Stimulated activated CD8-positive, alpha-beta memory T cell treated with anti-CD3 and anti-CD28 coated beads, Interleukin-7, amount 100 ng/mL, for 1 hour (primary cell): ENCODE measurements at regions not wholly inside any gene's neighbourhood (a gene's known extent, or its start where the extent isn't known, plus 50 kb on each side); places are given as distances from the start of the nearest gene placed in this dataset.
"Not testable (repeated sequence)": the region's sequence is repeated elsewhere in the genome, so short reads cannot be mapped to it uniquely, and the experiment has no call there.

Experiments used
- DNase-seq, 2 donors: peaks; one replicate each; pipeline ENCODE4 v3.0.0-alpha.2; 2020; ENCODE audit warnings: low read depth in 2 of 2

DNA sequence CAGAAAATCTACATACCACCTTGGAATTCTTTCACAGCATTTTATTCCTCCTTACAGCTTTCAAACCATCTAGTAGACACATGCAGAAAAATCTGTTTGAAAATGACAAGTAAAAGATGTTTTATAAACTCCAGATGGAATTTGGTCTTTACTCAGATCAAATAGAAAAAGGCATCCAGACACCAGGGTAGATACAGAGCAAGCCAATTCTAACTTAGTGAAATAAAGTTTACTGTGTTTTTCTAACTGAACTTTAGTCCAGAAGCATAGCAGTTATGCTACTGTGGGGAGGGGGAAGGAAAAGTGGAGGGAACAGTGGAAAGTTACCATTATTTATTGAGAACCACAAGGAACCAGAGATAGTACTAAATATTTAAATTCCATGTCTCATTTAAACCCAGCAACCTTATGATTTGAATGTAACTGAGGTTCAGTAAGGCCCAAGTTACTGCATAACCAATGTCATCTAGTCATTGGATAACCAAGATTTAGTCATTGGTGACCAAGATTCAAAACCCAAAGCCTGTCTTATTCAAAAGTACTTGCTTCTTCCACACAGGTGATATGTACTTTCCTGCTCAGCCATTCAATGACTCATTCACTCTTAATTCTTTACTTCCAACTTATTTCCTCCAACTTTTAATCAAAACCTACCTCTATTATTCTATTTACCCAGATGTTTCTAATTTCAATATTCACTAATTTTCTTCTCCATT lies 57.7 kb downstream of the RAD51AP2 start:
- DNase-seq: no peak

DNA sequence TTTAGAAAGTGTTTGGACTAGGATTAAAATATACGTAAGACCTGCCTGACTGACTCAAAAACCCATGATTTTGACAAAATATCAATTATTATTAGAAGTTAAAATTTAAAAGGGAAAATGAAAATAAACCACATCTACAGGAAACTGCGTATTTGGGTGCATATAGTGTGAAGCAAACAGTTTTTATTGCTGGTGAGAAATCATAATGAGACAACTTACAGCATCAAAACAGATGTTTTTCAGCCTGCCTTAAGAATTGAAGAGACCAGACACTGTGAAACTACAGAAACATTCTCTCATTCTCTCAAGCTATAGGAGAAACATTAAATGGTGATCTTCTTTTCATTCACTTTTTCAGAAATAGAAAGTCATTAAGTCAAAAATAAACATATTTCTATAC lies 62.9 kb downstream of the RAD51AP2 start:
- no peak for DNase-seq

DNA sequence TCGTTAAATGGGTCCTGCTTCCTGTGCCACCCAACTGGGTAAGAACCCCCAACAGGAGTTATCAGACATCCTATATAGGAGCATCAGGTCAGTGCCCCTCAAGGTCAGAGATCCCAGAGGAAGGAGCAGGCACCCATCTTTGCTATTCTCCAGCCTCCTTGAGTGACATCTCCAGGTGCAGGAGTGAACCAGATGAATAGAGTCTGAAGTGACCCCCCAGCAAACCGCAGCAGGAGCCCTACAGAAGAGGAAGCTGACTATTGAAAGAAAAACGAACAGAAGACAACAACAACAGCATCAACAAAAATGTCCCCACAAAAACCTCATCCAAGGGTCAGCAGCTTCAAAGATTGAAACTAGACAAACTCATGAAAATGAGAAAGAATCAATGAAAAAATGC lies 72.0 kb downstream of the RAD51AP2 start:
- not testable (repeated sequence) for DNase-seq

DNA sequence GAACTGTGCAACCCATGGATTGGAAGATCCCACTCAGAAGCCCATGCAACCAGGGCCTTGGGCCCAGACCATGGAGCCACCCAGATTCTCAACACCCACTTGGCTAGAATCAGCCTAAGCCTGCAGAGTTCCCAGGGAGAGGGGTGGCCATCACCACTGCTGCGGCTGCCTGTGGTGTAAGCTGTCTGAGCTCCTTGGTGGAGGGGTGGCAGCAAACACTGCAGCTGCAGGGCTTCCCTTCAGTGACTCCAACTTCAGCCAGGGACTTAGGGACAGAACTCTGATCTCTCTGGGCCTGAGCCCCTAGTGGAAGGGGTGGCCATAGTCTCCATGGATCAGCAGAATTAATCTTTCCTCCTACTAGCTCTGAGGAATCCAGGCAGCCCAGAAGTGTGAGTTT lies 72.5 kb downstream of the RAD51AP2 start:
- no peak for DNase-seq

DNA sequence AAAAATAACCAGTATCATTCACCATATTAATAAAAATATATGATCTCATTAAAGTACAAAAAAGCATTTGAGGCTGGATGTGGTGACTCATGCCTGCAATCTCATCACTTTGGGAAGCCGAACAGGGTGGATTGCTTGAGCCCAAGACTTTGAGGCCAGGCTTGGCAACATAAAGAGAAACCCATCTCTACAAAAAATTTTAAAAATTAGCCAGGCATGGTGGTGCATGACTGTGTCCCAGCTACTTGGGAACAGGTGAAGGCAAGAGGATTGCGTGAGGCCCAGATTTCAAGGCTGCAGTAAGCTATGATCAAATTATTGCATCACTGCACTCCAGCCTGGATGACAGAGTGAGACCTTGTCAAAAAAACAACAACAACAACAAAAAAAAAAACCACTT lies 75.9 kb downstream of the RAD51AP2 start:
- no peak for DNase-seq

DNA sequence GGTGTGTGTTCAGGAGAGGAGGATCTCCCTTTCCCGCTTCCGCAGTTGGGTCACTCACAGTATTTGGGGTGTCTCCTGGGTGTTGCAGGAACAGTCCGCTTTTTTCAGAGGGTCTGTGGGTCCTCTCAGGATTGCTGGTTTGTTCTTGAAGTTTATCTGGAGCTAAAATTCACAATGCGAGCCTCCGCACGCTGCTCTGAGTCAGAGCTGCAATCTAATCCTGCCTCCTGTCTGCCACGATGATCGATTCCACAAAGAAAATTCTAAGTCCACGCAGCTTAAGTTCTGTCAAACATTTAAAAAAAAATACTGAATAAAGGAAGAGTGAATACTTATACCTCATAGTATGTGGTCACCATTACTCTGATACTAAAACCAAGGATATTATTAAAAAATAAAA lies 76.5 kb downstream of the RAD51AP2 start:
- no peak for DNase-seq

DNA sequence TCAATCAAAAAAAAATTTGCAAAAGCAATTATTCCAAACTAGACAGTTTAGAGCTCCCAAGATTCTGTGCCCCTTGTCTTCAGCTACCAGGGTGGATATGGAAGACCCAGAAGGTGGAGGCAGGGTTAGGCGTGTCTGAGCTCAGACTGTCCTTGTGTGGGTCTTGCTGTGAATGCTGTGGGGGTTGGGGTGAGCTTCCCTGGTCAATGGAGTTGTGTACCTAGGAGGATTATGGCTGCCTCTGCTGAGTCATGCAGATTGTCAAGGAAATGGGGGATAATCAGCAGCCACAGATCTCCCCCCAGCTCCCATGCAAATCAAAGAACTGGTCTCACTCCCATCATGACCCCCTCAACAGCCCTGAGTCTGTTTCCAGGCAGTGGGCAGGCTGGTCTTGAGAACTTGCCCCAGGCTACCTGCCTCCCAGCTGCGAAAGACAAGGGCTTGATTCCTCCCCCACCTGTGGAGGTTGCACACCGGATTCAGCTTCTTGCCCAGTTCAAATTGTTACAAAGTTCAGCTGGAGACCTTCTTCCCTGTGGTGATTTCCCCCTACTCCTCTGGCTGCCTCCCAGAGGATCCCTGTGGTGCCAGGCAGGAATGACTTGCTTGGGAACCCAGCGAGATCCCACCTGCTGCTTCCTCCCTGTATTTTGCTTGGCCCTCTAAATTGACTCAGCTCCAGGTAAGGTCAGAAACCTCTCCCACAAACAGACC lies 77.0 kb downstream of the RAD51AP2 start:
- DNase-seq: no peak

DNA sequence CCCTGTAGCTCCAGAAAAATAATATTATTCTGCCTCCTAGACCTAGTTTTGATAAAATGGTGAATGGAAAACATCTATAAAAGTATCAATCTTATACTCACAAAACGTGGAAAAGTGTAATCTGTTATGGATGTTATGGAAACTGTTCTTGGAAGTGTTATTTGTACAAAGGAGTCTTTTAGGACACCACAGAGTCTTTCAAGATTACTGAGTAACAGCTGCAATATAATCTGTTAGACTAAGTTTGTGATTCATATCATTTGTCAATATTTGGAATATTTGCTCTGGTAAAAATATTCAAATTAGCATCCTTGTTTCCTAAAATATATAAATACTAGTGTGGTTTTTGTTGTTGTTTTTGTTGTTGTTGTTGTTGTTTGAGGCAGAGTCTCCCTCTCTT lies 87.9 kb downstream of the RAD51AP2 start:
- no peak for DNase-seq

DNA sequence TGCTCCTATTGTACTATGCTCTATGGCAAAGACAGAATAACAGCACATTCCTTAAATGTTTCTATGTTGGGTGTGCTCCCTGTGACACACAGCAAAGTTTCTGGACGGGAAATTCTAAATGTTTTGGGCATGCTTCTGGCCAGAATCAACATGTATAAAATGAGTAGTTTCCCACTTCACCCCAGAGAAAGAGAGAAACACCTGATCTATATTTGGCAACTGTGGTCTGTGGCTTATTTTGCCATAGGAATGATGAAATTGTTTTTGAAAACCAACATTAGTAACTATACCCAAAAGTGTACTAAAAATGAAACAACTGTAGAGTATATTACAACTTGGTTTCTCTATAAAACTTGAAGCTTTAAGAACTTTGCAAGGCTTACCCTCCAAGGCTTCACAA lies 89.1 kb downstream of the RAD51AP2 start:
- DNase-seq: no peak

DNA sequence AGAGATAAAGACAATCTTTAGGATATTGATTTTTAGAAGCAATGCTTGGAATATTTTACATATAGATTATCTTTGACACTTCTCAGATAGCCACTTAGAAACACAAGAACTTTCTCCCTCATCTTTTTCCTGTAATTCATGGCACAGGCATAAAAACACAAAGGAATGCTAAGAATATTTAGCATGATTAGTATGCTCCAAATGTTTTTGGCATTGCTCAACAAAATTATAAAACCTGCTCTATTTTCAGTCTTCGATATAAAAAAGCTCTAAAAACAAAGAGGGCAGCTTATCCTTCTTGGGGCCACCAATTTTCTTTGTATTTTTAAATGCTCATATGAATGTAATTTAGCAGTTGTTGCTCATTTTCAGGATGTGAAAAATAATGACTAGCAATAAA lies 90.8 kb downstream of the RAD51AP2 start:
- DNase-seq: no peak

DNA sequence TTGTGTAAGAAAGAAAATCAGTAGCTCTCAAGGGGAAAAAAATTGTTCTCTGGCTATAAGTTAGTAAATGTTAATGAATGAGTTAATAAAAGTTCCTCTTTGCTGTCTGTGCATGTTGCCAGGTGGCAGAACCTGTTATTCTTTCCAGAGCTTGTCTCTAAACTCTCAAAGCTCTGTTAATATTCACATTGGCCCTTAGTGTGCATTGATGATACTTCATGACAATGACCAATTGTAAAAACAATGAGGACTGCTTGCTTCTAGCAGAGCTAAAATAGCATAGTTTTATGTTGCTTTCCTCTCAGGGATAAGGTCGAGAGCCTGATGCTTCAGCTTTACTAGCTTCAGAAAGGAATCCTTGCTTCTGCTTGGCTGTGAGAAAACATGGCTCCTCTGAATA lies 91.5 kb downstream of the RAD51AP2 start:
- DNase-seq: no peak

DNA sequence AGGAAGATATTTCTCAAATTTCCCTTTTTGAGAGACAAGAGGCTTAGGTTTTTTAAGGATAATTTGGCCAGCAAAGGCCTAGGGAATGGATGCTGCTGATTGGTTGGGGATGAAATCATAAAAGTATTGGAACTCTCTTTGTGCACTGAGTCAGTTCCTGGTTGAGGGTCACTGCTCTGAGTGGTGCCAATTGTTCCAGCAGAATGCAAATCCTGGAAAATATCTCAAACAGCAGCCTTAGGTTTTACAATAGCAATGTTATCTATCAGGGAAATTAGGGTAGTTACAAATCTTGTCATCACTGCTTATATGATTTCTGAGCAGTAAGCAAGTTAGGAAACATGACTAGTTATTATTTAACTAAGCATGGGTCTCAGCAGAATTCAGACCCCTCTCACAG lies 96.2 kb downstream of the RAD51AP2 start:
- no peak for DNase-seq

DNA sequence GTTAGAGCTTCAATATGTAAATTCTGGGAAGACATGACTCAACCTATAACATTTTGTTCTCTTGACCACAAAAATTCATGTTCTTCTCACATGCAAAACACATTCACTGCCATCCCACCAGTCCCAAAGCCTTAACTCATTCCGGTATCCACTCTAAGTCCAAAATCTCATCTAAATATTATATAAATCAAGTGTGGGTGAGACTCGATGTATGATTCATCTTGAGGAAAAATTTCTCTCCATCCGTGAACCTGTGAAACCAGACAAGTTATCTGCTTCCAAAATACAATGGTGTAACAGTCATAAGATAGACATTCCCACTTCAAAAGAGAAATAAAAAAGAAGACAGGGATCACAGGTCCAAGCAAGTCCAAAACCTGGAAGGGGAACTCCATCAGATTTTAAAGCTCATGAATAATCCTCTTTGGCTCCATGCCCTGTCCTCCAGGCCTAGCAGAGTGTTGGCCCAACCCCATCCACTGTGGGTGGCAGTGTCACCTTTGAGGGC lies 101.3 kb downstream of the RAD51AP2 start:
- no peak for DNase-seq

DNA sequence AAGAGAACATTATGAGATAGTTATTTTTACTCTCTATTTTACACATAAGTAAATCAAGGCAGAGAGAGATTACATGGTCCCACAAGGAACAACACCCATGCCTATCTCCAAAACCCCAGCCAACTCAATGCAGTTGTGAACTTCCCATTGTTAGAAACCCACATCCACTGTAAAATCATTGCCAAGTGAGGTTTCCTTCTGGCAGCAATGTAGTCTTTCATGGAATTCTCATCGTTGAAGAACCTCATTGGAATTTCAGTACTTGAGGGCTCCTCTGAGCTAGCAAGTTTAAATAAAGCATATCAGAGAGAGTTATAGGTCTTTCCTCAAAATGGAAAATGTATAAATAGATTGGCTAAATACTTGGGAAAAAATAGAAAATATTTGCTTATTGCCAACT lies 105.2 kb downstream of the RAD51AP2 start:
- no peak for DNase-seq

DNA sequence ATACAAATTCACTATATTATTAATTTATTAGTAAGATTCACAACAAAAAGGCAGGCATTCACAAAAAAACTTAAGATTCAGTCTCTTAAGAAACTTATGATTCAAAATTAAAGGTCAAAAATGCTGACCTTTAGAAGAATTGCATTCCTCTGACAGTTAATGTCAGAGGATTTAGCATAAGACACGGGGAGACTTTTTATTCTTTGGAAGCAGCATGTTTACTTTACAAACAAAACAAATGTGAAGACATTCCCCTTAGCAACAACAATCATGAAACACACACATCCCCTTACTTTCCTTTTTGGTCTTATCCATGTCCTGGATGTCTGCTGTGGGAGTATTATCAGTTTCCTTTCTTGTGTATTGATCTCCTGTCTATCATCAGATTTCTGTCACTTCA lies 117.1 kb downstream of the RAD51AP2 start:
- no peak for DNase-seq

DNA sequence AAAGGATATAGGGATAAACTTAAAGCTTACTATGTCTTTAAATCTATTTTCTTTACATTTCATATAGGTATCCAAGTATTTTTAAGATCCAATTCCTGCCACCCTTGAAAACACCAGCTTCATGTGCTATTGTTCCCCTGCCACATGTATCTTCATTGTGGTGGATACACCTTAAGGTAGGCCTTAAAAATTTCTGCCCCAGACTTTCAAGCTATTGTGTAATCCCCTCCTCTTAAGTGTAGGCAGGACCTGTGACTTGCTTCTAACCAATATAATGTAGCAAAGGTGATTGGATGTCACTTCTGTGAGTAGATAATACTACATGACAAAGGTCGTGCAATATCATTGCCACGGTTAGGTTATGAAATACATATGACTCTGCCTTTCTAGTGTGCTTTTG lies 119.5 kb downstream of the RAD51AP2 start:
- DNase-seq: no peak

DNA sequence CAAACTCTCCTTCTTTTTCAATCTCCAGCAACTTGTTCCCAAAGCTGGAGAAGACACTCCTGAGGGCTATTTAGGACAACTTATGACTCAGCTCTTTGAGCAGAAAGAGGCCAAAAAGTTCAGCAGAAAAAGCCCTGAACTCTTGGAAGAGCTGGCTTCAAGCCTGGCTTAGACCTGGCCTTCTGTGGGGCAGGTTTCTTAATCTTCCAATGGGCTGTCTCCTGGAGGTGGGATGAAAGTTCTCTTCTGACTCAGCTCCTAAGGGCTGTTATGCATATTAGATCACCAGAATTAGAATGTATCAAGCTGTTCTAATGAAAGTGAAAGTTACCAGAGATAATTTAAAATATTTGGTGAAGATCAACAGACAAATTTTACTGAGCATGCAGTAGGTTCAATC lies 129.4 kb downstream of the RAD51AP2 start:
- DNase-seq: no peak

DNA sequence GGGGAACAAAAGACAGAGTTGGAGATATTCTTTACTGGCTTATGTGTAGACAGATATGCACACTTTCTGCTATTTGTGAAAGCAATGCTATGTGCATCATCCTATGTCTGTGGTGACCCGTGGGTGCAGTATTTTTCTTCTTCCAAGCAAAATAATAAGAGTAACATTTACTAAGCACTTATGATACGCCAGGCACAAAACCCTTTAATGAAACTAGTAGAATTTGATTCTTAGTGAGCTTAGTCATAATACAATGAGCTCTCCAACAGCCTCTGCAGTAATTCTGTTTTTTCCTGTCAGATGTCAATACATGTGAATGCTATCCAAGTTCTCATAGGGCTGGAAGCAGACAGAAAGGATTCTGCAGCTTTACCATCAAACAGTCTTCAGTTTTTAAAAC lies 130.6 kb downstream of the RAD51AP2 start:
- no peak for DNase-seq

DNA sequence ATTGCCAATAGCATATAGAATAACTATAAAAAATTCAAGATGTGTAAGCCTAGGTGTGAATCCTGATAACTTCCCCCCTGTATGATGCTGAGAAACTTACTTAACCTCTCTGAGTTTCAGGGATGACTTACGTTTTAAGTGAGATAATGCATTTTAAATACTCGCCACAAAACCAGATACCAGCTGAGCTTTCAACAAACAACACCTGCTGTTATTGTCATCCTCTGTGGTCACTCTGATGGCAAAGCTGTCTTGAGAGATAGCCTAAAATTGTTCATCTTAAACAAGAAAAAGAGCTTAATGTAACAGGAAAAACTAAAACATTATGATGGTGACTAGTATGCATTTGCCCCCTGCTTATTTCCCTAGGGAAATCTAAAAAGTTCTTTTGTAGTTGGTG lies 131.5 kb downstream of the RAD51AP2 start:
- no peak for DNase-seq

DNA sequence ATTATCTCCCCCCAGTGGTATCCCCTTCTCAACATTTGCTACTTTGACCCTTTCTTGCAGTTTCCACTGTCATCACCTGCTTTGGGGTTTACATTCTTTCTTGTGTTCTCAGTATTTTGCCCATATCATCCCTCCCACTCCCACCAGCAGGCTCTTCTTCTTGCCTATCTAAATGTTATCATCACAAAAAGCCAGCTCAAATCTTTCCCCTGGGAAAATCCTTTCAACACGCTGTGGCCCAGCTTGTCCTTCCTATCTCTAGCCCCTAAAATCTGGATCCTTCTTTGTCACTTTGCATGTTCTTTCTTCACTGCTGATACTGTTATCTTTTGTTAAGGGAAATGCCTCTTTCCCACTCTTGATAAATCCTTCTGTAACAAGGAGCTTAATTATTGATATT lies 138.2 kb downstream of the RAD51AP2 start:
- no peak for DNase-seq

DNA sequence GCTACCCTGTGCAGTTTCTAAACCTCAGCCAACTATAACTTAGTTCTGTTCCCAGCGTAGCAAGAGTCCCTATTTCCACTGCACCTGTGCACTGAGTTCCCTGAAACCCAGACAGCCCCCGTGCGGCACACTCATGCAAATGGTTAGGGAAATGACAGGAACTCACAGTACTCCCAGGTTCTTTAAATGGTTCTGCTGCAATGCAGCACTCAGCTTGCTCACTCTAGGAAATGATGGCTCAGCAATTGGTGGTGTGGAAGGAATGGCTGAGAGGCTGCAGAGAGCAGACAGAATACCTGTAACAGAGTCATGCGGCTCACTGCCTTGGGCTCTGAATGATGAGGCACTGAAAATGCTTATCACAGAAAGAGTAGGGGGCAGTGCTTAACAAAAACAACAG lies 143.0 kb downstream of the RAD51AP2 start:
- no peak for DNase-seq

DNA sequence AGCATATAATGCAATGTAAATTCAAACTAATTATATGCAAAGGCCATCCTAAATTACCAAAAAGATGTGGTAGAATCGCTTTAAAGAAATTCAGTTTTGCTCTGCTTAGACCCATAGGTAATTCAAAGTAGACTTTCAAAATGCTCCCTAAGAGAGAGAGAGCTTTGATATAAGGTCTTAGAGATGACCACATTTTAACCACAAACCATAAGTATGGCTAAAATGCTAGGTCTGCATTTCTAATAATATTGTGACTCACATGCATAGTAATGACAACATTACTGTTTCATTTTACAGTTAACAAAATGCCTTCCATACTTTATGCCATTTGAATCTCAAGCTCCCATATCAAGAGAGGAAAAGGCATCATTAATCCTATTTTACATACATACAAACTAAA lies 144.5 kb downstream of the RAD51AP2 start:
- DNase-seq: no peak

DNA sequence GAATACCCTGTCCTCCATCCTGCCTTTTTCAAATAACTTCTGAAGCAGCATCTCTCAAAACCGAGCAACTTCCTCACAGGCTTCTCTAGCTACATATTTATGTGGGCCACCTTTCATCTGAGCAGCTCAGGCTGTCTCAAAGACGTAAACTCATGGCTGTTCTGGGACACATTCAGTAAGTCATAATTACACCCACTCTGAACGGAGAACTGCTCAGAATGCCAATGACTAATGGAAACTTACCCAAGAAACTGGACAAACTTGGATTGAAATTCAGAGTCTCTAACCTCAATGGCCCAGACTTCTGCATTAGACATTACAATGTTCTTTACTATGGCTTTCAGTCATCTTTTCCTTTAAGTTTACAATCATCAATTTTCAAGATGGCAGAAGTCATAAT lies 145.2 kb downstream of the RAD51AP2 start:
- no peak for DNase-seq

DNA sequence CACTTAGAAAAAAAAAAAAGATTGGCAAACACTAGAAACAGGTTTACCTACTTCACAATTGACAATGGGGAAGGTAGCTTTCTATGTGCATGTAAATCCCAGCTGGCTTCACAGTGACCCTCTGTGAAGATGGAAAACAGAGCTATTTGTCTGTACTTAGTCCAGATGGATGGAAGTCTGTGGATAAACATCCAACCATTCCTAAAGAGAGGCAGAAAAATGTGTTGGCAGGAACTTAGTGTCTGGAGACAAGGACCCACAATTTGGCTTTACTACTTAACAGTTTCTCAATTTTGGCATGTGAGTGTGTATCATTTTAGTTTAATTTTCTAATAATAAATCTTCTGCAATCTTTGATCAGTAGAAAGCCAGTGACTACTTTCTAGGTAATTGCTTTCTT lies 154.4 kb downstream of the RAD51AP2 start:
- DNase-seq: no peak
